Heart left ventricle (tissue), 13 donors: ENCODE measurements at regions not wholly inside any gene's neighbourhood (a gene's known extent, or its start where the extent isn't known, plus 50 kb on each side); places are given as distances from the start of the nearest gene placed in this dataset.

ENCODE experiments used
- CTCF ChIP-seq, 12 donors: fragments of 200-600 bp; sonication (generic) in 4 of 12; IDR thresholded peaks; one replicate each; pipeline versions ENCODE4 v1.5.0 to v1.8.0; 2018 to 2022; ENCODE audit warnings: antibody characterized with exemption in 12 of 12, mild to moderate bottlenecking in 5 of 12
- POLR2A ChIP-seq, 2 donors: fragments of 450-650 bp; IDR thresholded peaks; one replicate each; pipeline ENCODE4 v1.6.1; 2017; ENCODE audit warnings: antibody characterized with exemption in 2 of 2, mild to moderate bottlenecking in 2 of 2, moderate library complexity in 2 of 2
- donor health status: ischemic (EF 13 %, LVEDD 7.1; RV severe dilation, severe dysfunction).
- donor health status: DM: no; HTN: yes; CAD: no.
- donor health status: DM: no; HTN: no; CAD: no.
- donor health status: ischemic (EF 25% LVEDD 6.9; RV normal size, moderate dysfunction).
- donor health status: ischemic (EF 25% LVEDD 5.7; RV mildly dilated, moderate dysfunction).
- donor health status: ischemic (EF 35%, LVEDD 5.7; RV mildly dilated, moderate dysfunction).
- donor health status: nonischemic (EF 11% LVEDD 7.7; RV severe dilation, severe dysfunction).
- donor health status: DM: yes; HTN: yes; CAD: no.
- donor health status: PGD.
- donor health status: ischemic (EF 29% LVEDD 5.4; RV normal size, mild dysfunction).
- donor health status: nonischemic (EF 23%, LVEDD 6.1; RV moderate dilation, normal function).

GRCh38 chr12:105880824-105881388, 257.8 kb downstream of the NUAK1 start:
- TF ChIP-seq CTCF (IDR thresholded peaks at IDR 0.05) (no peak), POLR2A (IDR thresholded peaks at IDR 0.05) (no peak)
